IMR-90 (cell line): ENCODE measurements at regions not wholly inside any gene's neighbourhood (a gene's known extent, or its start where the extent isn't known, plus 50 kb on each side); places are given as distances from the start of the nearest gene placed in this dataset.

ENCODE experiments used
- ATAC-seq: fragments of 200-7000 bp; cut with Tn5 transposase; 2 replicates; pipeline ENCODE4 v1.9.1; 2020; ENCODE audit warnings: low read depth, mild to moderate bottlenecking, moderate library complexity
- BruUV-seq: library from RNA; stranded (reverse); fragments of 400-500 nt; replicated peaks from 2 replicates; lab custom pipeline; 2021; lab: Mats Ljungman, UMichigan
- CTCF ChIA-PET: fragments of 300-600 bp; formaldehyde crosslinking; extraction: SDS; loops from one replicate; lab custom pipeline; 2021; ENCODE audit warnings: antibody characterized with exemption; lab: Yijun Ruan, JAX
- POLR2A ChIA-PET: fragments of 300-600 bp; sonication (Branson Sonifier 250); formaldehyde crosslinking; loops from one replicate; lab custom pipeline; 2022; ENCODE audit warnings: antibody characterized with exemption; ENCODE audit not compliant: unreplicated experiment; lab: Charles Lee
- DNase-seq: peaks from one replicate; pipeline ENCODE4 v3.0.0; 2013
- H2AFZ ChIP-seq: replicated peaks from 2 replicates; pipeline ENCODE3; 2013; ENCODE audit warnings: low read length, mild to moderate bottlenecking; ENCODE audit not compliant: poor library complexity
- H2AK5ac ChIP-seq: 2 replicates; pipeline ENCODE4 v1.6.1; 2013; ENCODE audit warnings: low read depth, low read length, inconsistent platforms
- H2AK9ac ChIP-seq: replicated peaks from 2 replicates; pipeline ENCODE3; 2013; ENCODE audit warnings: mild to moderate bottlenecking, low read depth, low read length, moderate library complexity; ENCODE audit not compliant: poor library complexity
- H2BK120ac ChIP-seq: 2 replicates; pipeline ENCODE4 v1.6.1; 2013; ENCODE audit warnings: low read depth, low read length, inconsistent platforms
- H2BK15ac ChIP-seq: 3 replicates; pipeline ENCODE4 v1.6.1; 2013; ENCODE audit warnings: low read depth, low read length, inconsistent platforms
- H2BK20ac ChIP-seq: 2 replicates; pipeline ENCODE4 v1.6.1; 2013; ENCODE audit warnings: low read depth, mild to moderate bottlenecking, inconsistent platforms, low read length, moderate library complexity
- H2BK5ac ChIP-seq: 2 replicates; pipeline ENCODE4 v1.6.1; 2013; ENCODE audit warnings: mild to moderate bottlenecking, low read depth, low read length, inconsistent platforms; ENCODE audit not compliant: poor library complexity, severe bottlenecking
- H3K14ac ChIP-seq: replicated peaks from 2 replicates; pipeline ENCODE4 v1.6.1; 2013; ENCODE audit warnings: low read depth, low read length, inconsistent platforms
- H3K18ac ChIP-seq: 2 replicates; pipeline ENCODE4 v1.6.1; 2013; ENCODE audit warnings: low read depth, low read length, control low read depth
- H3K23ac ChIP-seq: 2 replicates; pipeline ENCODE4 v1.6.1; 2013; ENCODE audit warnings: low read depth, low read length, inconsistent platforms
- H3K27ac ChIP-seq: 2 replicates; pipeline ENCODE4 v1.5.1; 2013; ENCODE audit warnings: mild to moderate bottlenecking, control low read depth, low read length; ENCODE audit not compliant: insufficient read depth
- H3K27me3 ChIP-seq: 2 replicates; pipeline ENCODE4 v1.6.1; 2013; ENCODE audit warnings: low read length; ENCODE audit not compliant: control insufficient read depth, insufficient read depth
- H3K36me3 ChIP-seq: 2 replicates; pipeline ENCODE4 v1.6.1; 2013; ENCODE audit warnings: low read length, mixed read lengths; ENCODE audit not compliant: control insufficient read depth, insufficient read depth
- H3K4ac ChIP-seq: 2 replicates; pipeline ENCODE4 v1.6.1; 2013; ENCODE audit warnings: low read depth, low read length, inconsistent platforms
- H3K4me1 ChIP-seq: 2 replicates; pipeline ENCODE4 v1.6.1; 2013; ENCODE audit warnings: low read length, mixed read lengths; ENCODE audit not compliant: control insufficient read depth, insufficient read depth
- H3K4me2 ChIP-seq: 2 replicates; pipeline ENCODE4 v1.6.1; 2013; ENCODE audit warnings: low read depth, mild to moderate bottlenecking, control low read depth, low read length, moderate library complexity
- H3K4me3 ChIP-seq: 2 replicates; pipeline ENCODE4 v1.5.1; 2013; ENCODE audit warnings: low read depth, mild to moderate bottlenecking, control low read depth, low read length, moderate library complexity; ENCODE audit not compliant: insufficient read depth
- H3K56ac ChIP-seq: 2 replicates; pipeline ENCODE4 v1.6.1; 2013; ENCODE audit warnings: low read length, inconsistent platforms; ENCODE audit not compliant: insufficient read depth; ENCODE audit errors: extremely low read depth
- H3K79me1 ChIP-seq, 2 experiments: 2 replicates each; pipeline ENCODE4 v1.6.1; 2013; ENCODE audit warnings: low read length in 2 of 2, inconsistent platforms in 1 of 2, low read depth in 1 of 2
- H3K9ac ChIP-seq: 2 replicates; pipeline ENCODE4 v1.6.1; 2013; ENCODE audit warnings: low read depth, low read length, control low read depth
- H3K9me1 ChIP-seq: 2 replicates; pipeline ENCODE4 v1.6.1; 2013; ENCODE audit warnings: low read length, inconsistent platforms; ENCODE audit not compliant: insufficient read depth
- H3K9me3 ChIP-seq: 2 replicates; pipeline ENCODE4 v1.6.1; 2013; ENCODE audit warnings: low read length; ENCODE audit not compliant: control insufficient read depth, insufficient read depth
- H4K20me1 ChIP-seq: 2 replicates; pipeline ENCODE4 v1.6.1; 2013; ENCODE audit warnings: low read length, inconsistent platforms; ENCODE audit not compliant: insufficient read depth
- H4K5ac ChIP-seq: 2 replicates; pipeline ENCODE4 v1.6.1; 2013; ENCODE audit warnings: mild to moderate bottlenecking, low read depth, low read length, control low read depth
- H4K8ac ChIP-seq, 2 experiments: 2 replicates each; pipeline ENCODE4 v1.6.1; 2013; ENCODE audit warnings: low read depth in 2 of 2, low read length in 2 of 2, control low read depth in 1 of 2, inconsistent platforms in 1 of 2
- H4K91ac ChIP-seq: 2 replicates; pipeline ENCODE4 v1.6.1; 2013; ENCODE audit warnings: low read depth, low read length, inconsistent platforms; ENCODE audit not compliant: insufficient read depth
- BHLHE40 ChIP-seq: fragments of 150-350 bp; IDR thresholded peaks from 2 replicates; pipeline ENCODE4 v1.6.1; 2016; ENCODE audit warnings: mild to moderate bottlenecking, low read depth, low read length
- CEBPB ChIP-seq: IDR thresholded peaks from 2 replicates; pipeline ENCODE4 v1.6.1; 2012; ENCODE audit warnings: low read depth, low read length, improper control_type of control experiment
- CHD1 ChIP-seq: IDR thresholded peaks from 2 replicates; pipeline ENCODE4 v1.6.1; 2012; ENCODE audit warnings: low read depth, low read length, improper control_type of control experiment
- FOS ChIP-seq: fragments of 150-350 bp; IDR thresholded peaks from 2 replicates; pipeline ENCODE4 v1.6.1; 2016; ENCODE audit warnings: low read depth, low read length
- MAFK ChIP-seq: IDR thresholded peaks from 2 replicates; pipeline ENCODE4 v1.6.1; 2012; ENCODE audit warnings: low read depth, low read length, improper control_type of control experiment
- MAZ ChIP-seq: IDR thresholded peaks from 2 replicates; pipeline ENCODE4 v1.6.1; 2012; ENCODE audit warnings: low read depth, mild to moderate bottlenecking, low read length, improper control_type of control experiment, moderate library complexity, borderline replicate concordance
- MXI1 ChIP-seq: IDR thresholded peaks from 2 replicates; pipeline ENCODE4 v1.6.1; 2012; ENCODE audit warnings: low read depth, mild to moderate bottlenecking, low read length, moderate library complexity, borderline replicate concordance
- NFE2L2 ChIP-seq: fragments of 150-350 bp; IDR thresholded peaks from 2 replicates; pipeline ENCODE4 v1.6.1; 2016; ENCODE audit warnings: low read depth, mild to moderate bottlenecking, low read length
- POLR2A ChIP-seq: IDR thresholded peaks from 2 replicates; pipeline ENCODE4 v1.6.1; 2012; ENCODE audit warnings: mild to moderate bottlenecking, low read depth, low read length
- RAD21 ChIP-seq: IDR thresholded peaks from 2 replicates; pipeline ENCODE4 v1.6.1; 2012; ENCODE audit warnings: low read length, improper control_type of control experiment
- RCOR1 ChIP-seq: IDR thresholded peaks from 2 replicates; pipeline ENCODE4 v1.6.1; 2012; ENCODE audit warnings: mild to moderate bottlenecking, low read length, improper control_type of control experiment; ENCODE audit not compliant: insufficient replicate concordance
- RFX5 ChIP-seq: IDR thresholded peaks from 2 replicates; pipeline ENCODE4 v1.8.0; 2012; ENCODE audit warnings: low read depth, mild to moderate bottlenecking, low read length, moderate library complexity
- SMC3 ChIP-seq: fragments of 150-350 bp; IDR thresholded peaks from 2 replicates; pipeline ENCODE4 v1.6.1; 2016; ENCODE audit warnings: low read depth, mild to moderate bottlenecking, antibody characterized with exemption, low read length, moderate library complexity
- WGBS, 2 experiments: methylation state at CpG; one replicate each; pipeline versions ENCODE4 v1.1.5 to v1.1.7; 2013; ENCODE audit warnings: missing lambda C conversion rate in 2 of 2; ENCODE audit not compliant: insufficient read length in 1 of 2; ENCODE audit errors: extremely low coverage in 2 of 2; 5-methylcytosine and 5-hydroxymethylcytosine counted together
- dilution Hi-C: fragments of 300-500 bp; cut with HindIII; formaldehyde crosslinking; loops from one replicate; pipeline ENCODE4 v1.14.3; 2018; ENCODE audit warnings: low sequenced_read_pairs; ENCODE audit not compliant: unreplicated experiment
- in situ Hi-C: fragments of 300-500 bp; cut with MboI; formaldehyde crosslinking; loops from 3 replicates; pipeline ENCODE4 v1.14.3; 2019; ENCODE audit warnings: low sequenced_read_pairs, inconsistent platforms, mixed read lengths
- intact Hi-C: fragments of 100-400 bp; cut with micrococcal nuclease; formaldehyde crosslinking; loops from 2 replicates; pipeline ENCODE4 v1.10.0; 2022
- TF ChIP-seq, protein P1 (sequence below): conservative IDR thresholded peaks from 2 replicates; pipeline ENCODE4 v1.5.1; 2012; ENCODE audit warnings: mild to moderate bottlenecking, low read depth, low read length, improper control_type of control experiment

DNA sequence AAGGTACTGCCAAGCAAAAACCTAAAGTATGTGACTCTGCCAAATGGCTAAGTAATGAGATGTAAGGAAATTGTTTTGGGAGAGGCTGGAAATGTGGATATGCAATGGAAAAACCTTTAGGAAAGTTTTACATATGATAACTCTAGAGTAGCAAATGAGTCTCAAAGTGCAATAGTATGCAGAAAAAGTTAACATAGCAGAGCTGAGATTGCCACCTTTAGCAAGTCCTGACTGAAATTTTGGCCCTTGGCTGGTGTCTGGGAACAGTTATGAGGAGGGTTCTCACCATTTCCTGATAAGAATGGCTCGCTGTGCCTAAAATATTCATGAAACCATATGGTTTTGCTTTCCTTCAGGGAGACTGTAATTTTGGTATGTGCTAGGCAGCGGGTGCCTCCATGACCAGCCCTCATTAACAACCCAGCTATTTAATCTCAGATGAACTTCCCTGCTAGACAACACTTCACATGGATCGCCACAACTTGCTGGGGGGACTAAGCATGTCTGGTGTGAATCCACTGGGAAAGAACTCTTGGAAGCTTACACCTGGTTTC, 72.3 kb upstream of the ERBB4 start:
- ATAC-seq = no peak
- Histone ChIP-seq H2AFZ (no peak overlapping the region), H3K9ac (no peak overlapping the region), H3K27ac (no peak overlapping the region), H4K5ac (no peak overlapping the region), H2BK15ac (no peak overlapping the region), H3K4me1 (no peaks in the 10 kb centered on the region), H3K9me1 (no peaks in the 10 kb centered on the region), H4K20me1 (no peaks in the 10 kb centered on the region), H2BK20ac (no peak overlapping the region), H3K4me2 (no peak overlapping the region), H3K56ac (no peak overlapping the region), H4K8ac (no peak overlapping the region), H4K91ac (no peak overlapping the region), H3K4ac (no peak overlapping the region), H2BK120ac (no peak overlapping the region), H2BK5ac (no peak overlapping the region), H3K18ac (no peak overlapping the region), H3K23ac (no peak overlapping the region), H3K4me3 (no peak overlapping the region), H3K79me1 (no peaks in the 10 kb centered on the region), H3K14ac (no peak overlapping the region), H3K27me3 (peaks cover 2% of the 10 kb centered on the region), H3K36me3 (no peaks in the 10 kb centered on the region), H3K9me3 (no peaks in the 10 kb centered on the region), H2AK5ac (no peak overlapping the region), H2AK9ac (no peak overlapping the region)
- ChIA-PET CTCF (no interaction called here), POLR2A (no interaction called here)
- dilution Hi-C loops = no loop called here
- no TSS peak for BruUV-seq
- in situ Hi-C loops = no loop called here
- intact Hi-C loops = no loop called here
- no peak for TF ChIP-seq RCOR1
- no peak for TF ChIP-seq CHD1
- no peak for TF ChIP-seq MAFK
- TF ChIP-seq RAD21 = no peak
- TF ChIP-seq SMC3 = no peak
- no peak for TF ChIP-seq BHLHE40
- TF ChIP-seq RFX5 = no peak
- TF ChIP-seq MXI1 = no peak
- no peak for TF ChIP-seq FOS
- TF ChIP-seq NFE2L2 = no peak
- TF ChIP-seq, protein P1, sequence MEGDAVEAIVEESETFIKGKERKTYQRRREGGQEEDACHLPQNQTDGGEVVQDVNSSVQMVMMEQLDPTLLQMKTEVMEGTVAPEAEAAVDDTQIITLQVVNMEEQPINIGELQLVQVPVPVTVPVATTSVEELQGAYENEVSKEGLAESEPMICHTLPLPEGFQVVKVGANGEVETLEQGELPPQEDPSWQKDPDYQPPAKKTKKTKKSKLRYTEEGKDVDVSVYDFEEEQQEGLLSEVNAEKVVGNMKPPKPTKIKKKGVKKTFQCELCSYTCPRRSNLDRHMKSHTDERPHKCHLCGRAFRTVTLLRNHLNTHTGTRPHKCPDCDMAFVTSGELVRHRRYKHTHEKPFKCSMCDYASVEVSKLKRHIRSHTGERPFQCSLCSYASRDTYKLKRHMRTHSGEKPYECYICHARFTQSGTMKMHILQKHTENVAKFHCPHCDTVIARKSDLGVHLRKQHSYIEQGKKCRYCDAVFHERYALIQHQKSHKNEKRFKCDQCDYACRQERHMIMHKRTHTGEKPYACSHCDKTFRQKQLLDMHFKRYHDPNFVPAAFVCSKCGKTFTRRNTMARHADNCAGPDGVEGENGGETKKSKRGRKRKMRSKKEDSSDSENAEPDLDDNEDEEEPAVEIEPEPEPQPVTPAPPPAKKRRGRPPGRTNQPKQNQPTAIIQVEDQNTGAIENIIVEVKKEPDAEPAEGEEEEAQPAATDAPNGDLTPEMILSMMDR = no peak
- TF ChIP-seq POLR2A = no peak
- TF ChIP-seq MAZ = no peak
- TF ChIP-seq CEBPB = no peak
- DNase-seq = no peak
- no CpG with 5 or more reads among the region's 3 CpGs for WGBS, 2 experiments
